GM12872 (cell line): ENCODE measurements at regions not wholly inside any gene's neighbourhood (a gene's known extent, or its start where the extent isn't known, plus 50 kb on each side); places are given as distances from the start of the nearest gene placed in this dataset.

Experiments
- CTCF ChIP-seq: IDR thresholded peaks from 3 replicates; pipeline ENCODE4 v1.5.1; 2011; ENCODE audit warnings: low read depth, mild to moderate bottlenecking, low read length, moderate library complexity; ENCODE audit not compliant: insufficient read depth

- TF ChIP-seq CTCF, result no peak
Observed at GRCh38 chr15:91444656-91445055, 344.6 kb downstream of the SV2B start.

- TF ChIP-seq CTCF, result no peak
Observed at GRCh38 chr15:91445695-91446228, 345.7 kb downstream of the SV2B start.

- no peak for TF ChIP-seq CTCF
Observed at GRCh38 chr15:91447991-91448644, 348.1 kb downstream of the SV2B start.

GRCh38 chr15:91456251-91456718 lies 356.2 kb downstream of the SV2B start:
- TF ChIP-seq CTCF, result no peak

- TF ChIP-seq CTCF, result no peak
Observed at GRCh38 chr15:91456921-91457320, 356.9 kb downstream of the SV2B start.

- no peak for TF ChIP-seq CTCF
Observed at GRCh38 chr15:91461377-91461776, 361.3 kb downstream of the SV2B start.

- no peak for TF ChIP-seq CTCF
Observed at GRCh38 chr15:91465086-91465485, 365.0 kb downstream of the SV2B start.

- TF ChIP-seq CTCF, result no peak
Observed at GRCh38 chr15:91465696-91466095, 365.6 kb downstream of the SV2B start.
